HK-2 (cell line): ENCODE measurements at regions not wholly inside any gene's neighbourhood (a gene's known extent, or its start where the extent isn't known, plus 50 kb on each side); places are given as distances from the start of the nearest gene placed in this dataset.

Experiments used
- DNase-seq: peaks from one replicate; pipeline ENCODE4 v3.0.0-alpha.2; 2018; ENCODE audit not compliant: unreplicated experiment

- DNase-seq: no peak
Observed at GRCh38 chr9:115983366-115983765, 170.2 kb upstream of the PAPPA start.

- DNase-seq: no peak
Observed at GRCh38 chr9:115985657-115986056, 167.9 kb upstream of the PAPPA start.

GRCh38 chr9:115986508-115986907 lies 167.1 kb upstream of the PAPPA start:
- no peak for DNase-seq

- DNase-seq: no peak
Observed at GRCh38 chr9:115988701-115989100, 164.9 kb upstream of the PAPPA start.

GRCh38 chr9:115989831-115990230 lies 163.8 kb upstream of the PAPPA start:
- DNase-seq: no peak

GRCh38 chr9:115992834-115993233 lies 160.8 kb upstream of the PAPPA start:
- no peak for DNase-seq

GRCh38 chr9:115997923-115998322 lies 155.7 kb upstream of the PAPPA start:
- DNase-seq: no peak

- no peak for DNase-seq
Observed at GRCh38 chr9:115998666-115999065, 154.9 kb upstream of the PAPPA start.

- DNase-seq: no peak
Observed at GRCh38 chr9:115999498-115999897, 154.1 kb upstream of the PAPPA start.

- DNase-seq: peak; percentile 21
Observed at GRCh38 chr9:116000748-116001329, 152.8 kb upstream of the PAPPA start.

GRCh38 chr9:116002181-116002580 lies 151.4 kb upstream of the PAPPA start:
- no peak for DNase-seq

- DNase-seq: no peak
Observed at GRCh38 chr9:116002624-116003023, 151.0 kb upstream of the PAPPA start.

GRCh38 chr9:116003397-116003796 lies 150.2 kb upstream of the PAPPA start:
- no peak for DNase-seq

- DNase-seq: no peak
Observed at GRCh38 chr9:116005205-116005604, 148.4 kb upstream of the PAPPA start.

- DNase-seq: no peak
Observed at GRCh38 chr9:116007824-116008223, 145.8 kb upstream of the PAPPA start.

GRCh38 chr9:116008278-116008677 lies 145.3 kb upstream of the PAPPA start:
- peak; percentile 59 for DNase-seq

GRCh38 chr9:116009420-116009819 lies 144.2 kb upstream of the PAPPA start:
- no peak for DNase-seq

GRCh38 chr9:116015855-116016254 lies 137.7 kb upstream of the PAPPA start:
- no peak for DNase-seq

- DNase-seq: no peak
Observed at GRCh38 chr9:116020146-116020545, 133.4 kb upstream of the PAPPA start.

- no peak for DNase-seq
Observed at GRCh38 chr9:116020801-116021200, 132.8 kb upstream of the PAPPA start.

GRCh38 chr9:116027096-116027495 lies 126.5 kb upstream of the PAPPA start:
- no peak for DNase-seq

- no peak for DNase-seq
Observed at GRCh38 chr9:116027511-116027910, 126.1 kb upstream of the PAPPA start.

- DNase-seq: no peak
Observed at GRCh38 chr9:116027951-116028350, 125.6 kb upstream of the PAPPA start.

- DNase-seq: no peak
Observed at GRCh38 chr9:116030517-116030916, 123.1 kb upstream of the PAPPA start.
